ENCODE measurements at regions not wholly inside any gene's neighbourhood (a gene's known extent, or its start where the extent isn't known, plus 50 kb on each side); places are given as distances from the start of the nearest gene placed in this dataset.
A peak's percentile ranks its signal among the peaks of the same experiment; 100 is the strongest.

- H3K27me3 ChIP-seq = no peaks in the 10 kb centered on the region
- peaks cover 25 to 41% of the 10 kb centered on the region in 2 donors for H3K4me1 ChIP-seq
- 1% methylated on average over 37 to 45 of the region's 71 CpGs for WGBS, 2 donors
- H3K36me3 ChIP-seq = no peaks in the 10 kb centered on the region
- intact Hi-C loops (cut with DNase I) = loop anchor here (5.0 to 10.0 kb wide), 4 partner anchors 136 to 452 kb away; no protein-coding TSS in a partner anchor
- peak overlapping the region; percentile 10 to 39 (median 29) for H3K4me3 ChIP-seq (replicated peaks in 1 of 3)
- DNase-seq = peak; percentile 84 to 85
- peak overlapping the region; percentile 63 to 92 (median 78) for H3K27ac ChIP-seq
- TF ChIP-seq CTCF (IDR thresholded peaks at IDR 0.05) = peak in 5 of 6 experiments; percentile 32 to 75 (median 59)
- TF ChIP-seq POLR2A (IDR thresholded peaks at IDR 0.05) = peak in 1 of 2 donors; percentile 63
- H3K9me3 ChIP-seq = no peaks in the 10 kb centered on the region
Measured at GRCh38 chr3:43996379-43997301, 245.0 kb upstream of the TOPAZ1 start.

GRCh38 chr3:43997316-43997715 is 244.4 kb upstream of the TOPAZ1 start:
- Histone ChIP-seq H3K27ac (peak overlapping the region in 1 of 3 donors; percentile 92), H3K4me1 (peaks cover 27 to 45% of the 10 kb centered on the region in 2 donors), H3K4me3 (replicated peaks in 1 of 3) (peak overlapping the region in 1 of 3 donors; percentile 39), H3K36me3 (no peaks in the 10 kb centered on the region), H3K27me3 (no peaks in the 10 kb centered on the region), H3K9me3 (no peaks in the 10 kb centered on the region)
- intact Hi-C loops (cut with DNase I) = loop anchor here (5.0 to 10.0 kb wide), 4 partner anchors 135 to 453 kb away; no protein-coding TSS in a partner anchor
- DNase-seq = no peak
- WGBS, 2 donors = 25 to 27% methylated on average over 12 of the region's 12 CpGs
- TF ChIP-seq POLR2A (IDR thresholded peaks at IDR 0.05) = no peak
- TF ChIP-seq CTCF (IDR thresholded peaks at IDR 0.05) = no peak

DNA sequence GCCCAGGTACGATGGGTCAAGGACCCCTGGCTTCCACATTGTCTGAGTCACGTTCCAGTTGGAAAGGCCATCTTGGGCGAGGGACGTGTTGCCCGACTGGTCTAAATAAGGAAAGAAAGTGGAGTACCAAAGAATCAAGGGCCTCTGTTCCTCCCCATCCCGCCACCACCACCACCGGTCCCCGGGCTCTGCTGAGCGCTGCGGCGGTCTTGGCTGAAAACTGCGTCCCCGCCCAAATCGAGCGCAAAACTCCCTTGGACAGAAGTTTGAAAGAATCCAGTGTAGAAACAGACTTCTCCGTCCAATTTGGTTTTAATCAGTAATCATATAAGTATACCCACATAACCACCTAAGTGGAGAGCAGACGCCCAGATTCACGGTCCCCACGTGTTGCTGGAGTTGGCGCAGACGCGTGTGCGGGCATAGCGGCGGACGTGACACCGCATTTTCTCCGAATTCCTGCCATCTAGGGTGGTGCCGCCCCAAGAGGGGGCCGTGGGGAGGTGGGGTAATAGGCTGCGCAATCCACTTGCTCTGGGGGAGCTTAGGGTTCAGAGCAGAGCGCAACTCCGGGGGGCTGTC is 243.8 kb upstream of the TOPAZ1 start:
- intact Hi-C loops (cut with DNase I) = loop anchor here (5.0 to 10.0 kb wide), 4 partner anchors 134 to 453 kb away; no protein-coding TSS in a partner anchor
- TF ChIP-seq CTCF (IDR thresholded peaks at IDR 0.05) (no peak), POLR2A (IDR thresholded peaks at IDR 0.05) (no peak)
- H3K27me3 ChIP-seq = no peaks in the 10 kb centered on the region
- H3K9me3 ChIP-seq = no peaks in the 10 kb centered on the region
- H3K4me3 ChIP-seq (replicated peaks in 1 of 3) = no peak overlapping the region
- no peak overlapping the region for H3K27ac ChIP-seq
- no peaks in the 10 kb centered on the region for H3K36me3 ChIP-seq
- no peak for DNase-seq
- H3K4me1 ChIP-seq = peaks cover 27 to 46% of the 10 kb centered on the region in 2 donors
- WGBS, 2 donors = 48 to 57% methylated on average over 33 of the region's 33 CpGs

GRCh38 chr3:43998370-43998835 is 243.3 kb upstream of the TOPAZ1 start:
- no peak for DNase-seq
- Histone ChIP-seq H3K9me3 (no peaks in the 10 kb centered on the region), H3K4me3 (replicated peaks in 1 of 3) (peak overlapping the region; percentile 60 to 75 (median 66)), H3K27ac (peak overlapping the region; percentile 73 to 78 (median 77)), H3K36me3 (no peaks in the 10 kb centered on the region), H3K27me3 (no peaks in the 10 kb centered on the region), H3K4me1 (peaks cover 27 to 49% of the 10 kb centered on the region in 2 donors)
- no peak for TF ChIP-seq CTCF (IDR thresholded peaks at IDR 0.05)
- no peak for TF ChIP-seq POLR2A (IDR thresholded peaks at IDR 0.05)
- 16 to 35% methylated on average over 23 to 24 of the region's 25 CpGs for WGBS, 2 donors
- intact Hi-C loops (cut with DNase I) = loop anchor here (5.0 to 10.0 kb wide), 4 partner anchors 134 to 454 kb away; no protein-coding TSS in a partner anchor
